BE2C (cell line): ENCODE measurements at regions not wholly inside any gene's neighbourhood (a gene's known extent, or its start where the extent isn't known, plus 50 kb on each side); places are given as distances from the start of the nearest gene placed in this dataset.

Experiments used
- DNase-seq: peaks from one replicate; pipeline ENCODE4 v3.0.0-alpha.2; 2020
- H3K27me3 ChIP-seq: fragments of 250-450 bp; sonication (Bioruptor Pico); 2 replicates; pipeline ENCODE4 v1.5.1; 2020; ENCODE audit warnings: mild to moderate bottlenecking
- H3K36me3 ChIP-seq: fragments of 250-450 bp; sonication (Bioruptor Pico); 2 replicates; pipeline ENCODE4 v1.5.1; 2020; ENCODE audit warnings: mild to moderate bottlenecking
- H3K4me1 ChIP-seq: fragments of 250-450 bp; sonication (Bioruptor Pico); 2 replicates; pipeline ENCODE4 v1.5.1; 2020
- H3K4me3 ChIP-seq: 2 replicates; pipeline ENCODE4 v1.5.1; 2011; ENCODE audit warnings: low read depth, low read length
- H3K9me3 ChIP-seq: fragments of 250-450 bp; sonication (Bioruptor Pico); 2 replicates; pipeline ENCODE4 v1.5.1; 2020
- CTCF ChIP-seq: IDR thresholded peaks from 2 replicates; pipeline ENCODE4 v1.5.1; 2012; ENCODE audit warnings: mild to moderate bottlenecking, low read depth, low read length

DNA sequence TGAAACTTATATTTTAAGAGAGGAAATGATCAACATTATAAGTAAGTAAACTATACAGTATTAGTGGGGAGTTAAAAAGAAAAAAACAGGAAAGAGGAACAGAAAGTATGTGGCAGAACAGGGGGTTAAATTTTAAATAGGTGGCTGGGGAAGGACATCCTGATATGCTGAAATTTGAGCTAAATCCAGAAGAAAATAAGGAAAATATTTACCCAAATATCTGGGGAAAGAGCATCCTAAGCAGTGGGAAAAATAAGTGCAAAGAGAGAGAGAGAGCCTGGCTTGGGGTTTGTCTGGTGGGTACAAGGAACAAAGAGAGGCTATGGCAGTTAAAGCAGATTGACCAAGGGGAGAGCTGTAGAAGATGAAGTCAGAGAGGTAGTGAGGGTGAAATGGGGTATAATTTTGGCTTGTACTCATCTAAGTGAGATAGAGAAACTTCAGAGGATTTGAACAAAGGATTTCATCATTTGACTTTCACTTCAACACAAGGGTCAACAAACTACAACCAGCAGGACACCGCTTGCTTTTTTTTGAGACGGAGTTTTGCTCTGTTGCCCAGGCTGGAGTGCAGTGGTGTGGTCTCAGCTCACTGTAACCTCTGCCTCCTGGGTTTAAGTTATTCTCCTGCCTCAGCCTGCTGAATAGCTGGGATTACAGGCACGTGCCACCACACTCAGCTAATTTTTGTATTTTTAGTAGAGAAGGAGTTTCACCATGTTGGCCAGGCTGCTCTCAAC is 328.4 kb upstream of the CNR1 start:
- Histone ChIP-seq H3K27me3 (no peaks in the 10 kb centered on the region; the same call in 1 of the 2 replicates), H3K36me3 (no peaks in the 10 kb centered on the region), H3K9me3 (no peaks in the 10 kb centered on the region), H3K4me3 (no peak overlapping the region), H3K4me1 (no peaks in the 10 kb centered on the region)
- TF ChIP-seq CTCF, result no peak
- DNase-seq, result no peak

- no peak for TF ChIP-seq CTCF
- no peak overlapping the region for H3K4me3 ChIP-seq
- no peaks in the 10 kb centered on the region for H3K4me1 ChIP-seq
- H3K36me3 ChIP-seq, result no peaks in the 10 kb centered on the region
- no peaks in the 10 kb centered on the region; the same call in 1 of the 2 replicates for H3K27me3 ChIP-seq
- DNase-seq, result no peak
- H3K9me3 ChIP-seq, result no peaks in the 10 kb centered on the region
Observed at GRCh38 chr6:88493717-88494116, 327.6 kb upstream of the CNR1 start.

DNA sequence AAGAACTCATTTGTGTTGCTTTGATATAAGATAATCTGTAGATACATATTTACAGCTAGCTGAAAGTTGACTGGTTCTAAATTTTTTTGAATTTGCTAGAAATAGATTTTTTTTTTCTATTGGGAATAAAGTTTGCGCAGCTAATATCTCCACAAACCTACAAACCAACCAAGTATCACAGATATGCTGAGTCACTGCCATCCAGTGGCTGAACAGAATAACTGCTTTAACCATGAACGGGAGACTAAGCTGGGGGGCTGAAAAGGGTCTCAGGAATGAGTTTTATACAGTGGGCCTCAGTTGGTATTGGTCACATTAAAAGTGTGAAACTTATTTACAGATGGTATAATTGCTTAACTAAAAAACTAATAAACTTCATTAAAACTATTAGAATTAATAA is 326.7 kb upstream of the CNR1 start:
- Histone ChIP-seq H3K4me3 (no peak overlapping the region), H3K36me3 (no peaks in the 10 kb centered on the region), H3K27me3 (no peaks in the 10 kb centered on the region; the same call in 1 of the 2 replicates), H3K4me1 (no peaks in the 10 kb centered on the region), H3K9me3 (no peaks in the 10 kb centered on the region)
- peak; percentile 68 for TF ChIP-seq CTCF
- DNase-seq, result peak; percentile 13

DNA sequence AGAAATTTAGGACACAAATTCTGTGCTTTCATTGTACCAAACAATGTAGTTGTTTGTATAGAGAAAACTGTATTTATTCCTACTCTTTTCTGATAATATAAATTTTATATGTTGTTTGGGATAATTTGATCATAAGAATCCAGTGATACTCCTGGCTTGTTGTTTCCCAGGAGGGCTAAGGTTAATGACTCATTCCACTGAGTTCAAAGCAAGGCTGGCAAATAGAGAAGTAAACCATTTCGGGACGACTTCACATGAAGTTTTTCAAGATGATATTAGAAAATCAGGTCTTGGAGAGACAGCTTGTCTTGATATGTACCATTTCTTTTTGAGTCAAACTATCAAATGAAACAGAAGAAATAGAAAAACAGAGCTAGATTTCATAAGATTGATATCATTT is 326.1 kb upstream of the CNR1 start:
- H3K4me3 ChIP-seq, result no peak overlapping the region
- no peak for TF ChIP-seq CTCF
- no peaks in the 10 kb centered on the region for H3K4me1 ChIP-seq
- no peaks in the 10 kb centered on the region for H3K9me3 ChIP-seq
- no peaks in the 10 kb centered on the region; the same call in 1 of the 2 replicates for H3K27me3 ChIP-seq
- no peaks in the 10 kb centered on the region for H3K36me3 ChIP-seq
- no peak for DNase-seq

GRCh38 chr6:88491266-88491880 is 325.2 kb upstream of the CNR1 start:
- Histone ChIP-seq H3K4me3 (no peak overlapping the region), H3K36me3 (no peaks in the 10 kb centered on the region), H3K27me3 (no peaks in the 10 kb centered on the region; the same call in 1 of the 2 replicates), H3K9me3 (no peaks in the 10 kb centered on the region), H3K4me1 (no peaks in the 10 kb centered on the region)
- DNase-seq, result no peak
- no peak for TF ChIP-seq CTCF

- no peaks in the 10 kb centered on the region; the same call in 1 of the 2 replicates for H3K27me3 ChIP-seq
- TF ChIP-seq CTCF, result no peak
- no peaks in the 10 kb centered on the region for H3K36me3 ChIP-seq
- no peaks in the 10 kb centered on the region for H3K9me3 ChIP-seq
- DNase-seq, result no peak
- no peaks in the 10 kb centered on the region for H3K4me1 ChIP-seq
- no peak overlapping the region for H3K4me3 ChIP-seq
Observed at GRCh38 chr6:88490908-88491264, 324.7 kb upstream of the CNR1 start.
